ENCODE measurements at regions not wholly inside any gene's neighbourhood (a gene's known extent, or its start where the extent isn't known, plus 50 kb on each side); places are given as distances from the start of the nearest gene placed in this dataset.

- DNase-seq (ENCODE audit: low read depth), result peak; percentile 93
- H3K4me3 ChIP-seq (ENCODE audit: low read depth, low read length), result no peak overlapping the region
- TF ChIP-seq, protein P1, sequence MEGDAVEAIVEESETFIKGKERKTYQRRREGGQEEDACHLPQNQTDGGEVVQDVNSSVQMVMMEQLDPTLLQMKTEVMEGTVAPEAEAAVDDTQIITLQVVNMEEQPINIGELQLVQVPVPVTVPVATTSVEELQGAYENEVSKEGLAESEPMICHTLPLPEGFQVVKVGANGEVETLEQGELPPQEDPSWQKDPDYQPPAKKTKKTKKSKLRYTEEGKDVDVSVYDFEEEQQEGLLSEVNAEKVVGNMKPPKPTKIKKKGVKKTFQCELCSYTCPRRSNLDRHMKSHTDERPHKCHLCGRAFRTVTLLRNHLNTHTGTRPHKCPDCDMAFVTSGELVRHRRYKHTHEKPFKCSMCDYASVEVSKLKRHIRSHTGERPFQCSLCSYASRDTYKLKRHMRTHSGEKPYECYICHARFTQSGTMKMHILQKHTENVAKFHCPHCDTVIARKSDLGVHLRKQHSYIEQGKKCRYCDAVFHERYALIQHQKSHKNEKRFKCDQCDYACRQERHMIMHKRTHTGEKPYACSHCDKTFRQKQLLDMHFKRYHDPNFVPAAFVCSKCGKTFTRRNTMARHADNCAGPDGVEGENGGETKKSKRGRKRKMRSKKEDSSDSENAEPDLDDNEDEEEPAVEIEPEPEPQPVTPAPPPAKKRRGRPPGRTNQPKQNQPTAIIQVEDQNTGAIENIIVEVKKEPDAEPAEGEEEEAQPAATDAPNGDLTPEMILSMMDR (IDR thresholded peaks at IDR 0.05; ENCODE audit: insufficient read depth, low read depth, low read length), result no peak
Measured at GRCh38 chr2:128442053-128442751, 123.5 kb upstream of the HS6ST1 start.

- TF ChIP-seq, protein P1 (IDR thresholded peaks at IDR 0.05; ENCODE audit: insufficient read depth, low read depth, low read length), result no peak
- DNase-seq (ENCODE audit: low read depth), result peak; percentile 28
- H3K4me3 ChIP-seq (ENCODE audit: low read depth, low read length), result no peak overlapping the region
Measured at GRCh38 chr2:128442891-128443302, 124.2 kb upstream of the HS6ST1 start.

- no peak for DNase-seq (ENCODE audit: low read depth)
- TF ChIP-seq, protein P1 (IDR thresholded peaks at IDR 0.05; ENCODE audit: insufficient read depth, low read depth, low read length), result no peak
- H3K4me3 ChIP-seq (ENCODE audit: low read depth, low read length), result no peak overlapping the region
Measured at GRCh38 chr2:128444121-128444771, 125.6 kb upstream of the HS6ST1 start.

DNA sequence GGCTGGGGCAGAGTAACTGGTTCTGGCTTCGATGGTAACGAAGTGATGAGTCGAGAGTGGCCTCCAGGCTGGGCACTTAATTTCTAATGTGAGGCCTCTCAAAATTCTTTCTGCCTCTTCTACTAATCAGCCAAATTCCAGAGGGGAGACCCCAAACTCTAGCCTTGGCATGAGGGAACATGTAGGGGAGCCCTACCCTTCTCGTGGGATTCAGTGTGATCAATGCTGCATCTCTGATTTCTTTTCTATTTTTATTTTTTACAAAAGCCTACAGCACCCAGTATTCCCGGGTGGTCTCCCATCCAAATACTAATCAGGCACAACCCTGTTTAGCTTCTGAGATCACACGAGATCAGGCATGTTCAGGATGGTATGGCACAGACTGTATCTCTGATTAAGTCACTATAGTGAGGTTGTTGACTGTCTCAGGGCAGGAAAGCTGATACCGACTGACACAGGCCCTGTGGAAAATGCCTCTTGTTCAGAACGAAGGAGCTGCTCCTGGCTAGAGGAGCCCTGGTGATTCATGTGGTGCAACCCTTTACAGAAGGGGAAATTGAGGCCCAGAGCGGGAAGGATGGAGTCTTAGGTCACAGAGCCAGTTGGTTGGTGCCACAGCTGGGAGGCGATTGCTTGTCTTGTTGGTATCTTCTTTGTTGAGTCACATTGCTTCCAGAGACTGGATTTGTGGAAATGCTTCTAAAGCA lies 126.3 kb upstream of the HS6ST1 start:
- TF ChIP-seq, protein P1 (IDR thresholded peaks at IDR 0.05; ENCODE audit: insufficient read depth, low read depth, low read length), result no peak
- DNase-seq (ENCODE audit: low read depth), result no peak
- H3K4me3 ChIP-seq (ENCODE audit: low read depth, low read length), result no peak overlapping the region

- no peak overlapping the region for H3K4me3 ChIP-seq (ENCODE audit: low read depth, low read length)
- DNase-seq (ENCODE audit: low read depth), result no peak
- TF ChIP-seq, protein P1 (IDR thresholded peaks at IDR 0.05; ENCODE audit: insufficient read depth, low read depth, low read length), result no peak
Measured at GRCh38 chr2:128445523-128445900, 126.8 kb upstream of the HS6ST1 start.

GRCh38 chr2:128446049-128446873 lies 127.6 kb upstream of the HS6ST1 start:
- H3K4me3 ChIP-seq (ENCODE audit: low read depth, low read length), result no peak overlapping the region
- no peak for DNase-seq (ENCODE audit: low read depth)
- TF ChIP-seq, protein P1 (IDR thresholded peaks at IDR 0.05; ENCODE audit: insufficient read depth, low read depth, low read length), result no peak

Data from fibroblast of villous mesenchyme (primary cell).